ENCODE measurements at regions not wholly inside any gene's neighbourhood (a gene's known extent, or its start where the extent isn't known, plus 50 kb on each side); places are given as distances from the start of the nearest gene placed in this dataset.

DNA sequence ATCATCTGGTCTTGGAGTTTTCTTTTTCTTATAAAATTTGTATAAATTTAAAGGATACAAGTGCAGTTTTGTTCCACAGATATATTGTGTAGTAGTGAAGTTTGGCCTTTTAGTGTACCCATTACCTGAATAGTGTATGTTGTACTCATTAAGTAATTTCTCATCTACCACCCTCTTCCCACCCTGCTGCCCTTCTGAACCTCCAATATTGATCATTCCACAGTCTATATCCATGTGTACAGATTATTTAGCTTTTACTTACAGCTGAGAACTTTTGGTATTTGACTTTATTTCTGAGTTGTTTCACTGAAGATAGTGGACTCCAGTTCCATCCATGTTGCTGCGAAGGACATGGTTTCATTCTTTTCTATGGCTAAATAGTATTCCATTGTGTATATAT, 63.1 kb upstream of the NR3C1 start:
- in situ Hi-C loops (cut with HindIII; ENCODE audit: low sequenced_read_pairs) = no loop called here
- DNase-seq (ENCODE audit: low read depth, low spot score) = no peak
- no peak overlapping the region for H3K4me3 ChIP-seq (ENCODE audit: low read depth, low read length)
- TF ChIP-seq, protein P1, sequence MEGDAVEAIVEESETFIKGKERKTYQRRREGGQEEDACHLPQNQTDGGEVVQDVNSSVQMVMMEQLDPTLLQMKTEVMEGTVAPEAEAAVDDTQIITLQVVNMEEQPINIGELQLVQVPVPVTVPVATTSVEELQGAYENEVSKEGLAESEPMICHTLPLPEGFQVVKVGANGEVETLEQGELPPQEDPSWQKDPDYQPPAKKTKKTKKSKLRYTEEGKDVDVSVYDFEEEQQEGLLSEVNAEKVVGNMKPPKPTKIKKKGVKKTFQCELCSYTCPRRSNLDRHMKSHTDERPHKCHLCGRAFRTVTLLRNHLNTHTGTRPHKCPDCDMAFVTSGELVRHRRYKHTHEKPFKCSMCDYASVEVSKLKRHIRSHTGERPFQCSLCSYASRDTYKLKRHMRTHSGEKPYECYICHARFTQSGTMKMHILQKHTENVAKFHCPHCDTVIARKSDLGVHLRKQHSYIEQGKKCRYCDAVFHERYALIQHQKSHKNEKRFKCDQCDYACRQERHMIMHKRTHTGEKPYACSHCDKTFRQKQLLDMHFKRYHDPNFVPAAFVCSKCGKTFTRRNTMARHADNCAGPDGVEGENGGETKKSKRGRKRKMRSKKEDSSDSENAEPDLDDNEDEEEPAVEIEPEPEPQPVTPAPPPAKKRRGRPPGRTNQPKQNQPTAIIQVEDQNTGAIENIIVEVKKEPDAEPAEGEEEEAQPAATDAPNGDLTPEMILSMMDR (IDR thresholded peaks at IDR 0.05; ENCODE audit: low read depth, low read length) = no peak

DNA sequence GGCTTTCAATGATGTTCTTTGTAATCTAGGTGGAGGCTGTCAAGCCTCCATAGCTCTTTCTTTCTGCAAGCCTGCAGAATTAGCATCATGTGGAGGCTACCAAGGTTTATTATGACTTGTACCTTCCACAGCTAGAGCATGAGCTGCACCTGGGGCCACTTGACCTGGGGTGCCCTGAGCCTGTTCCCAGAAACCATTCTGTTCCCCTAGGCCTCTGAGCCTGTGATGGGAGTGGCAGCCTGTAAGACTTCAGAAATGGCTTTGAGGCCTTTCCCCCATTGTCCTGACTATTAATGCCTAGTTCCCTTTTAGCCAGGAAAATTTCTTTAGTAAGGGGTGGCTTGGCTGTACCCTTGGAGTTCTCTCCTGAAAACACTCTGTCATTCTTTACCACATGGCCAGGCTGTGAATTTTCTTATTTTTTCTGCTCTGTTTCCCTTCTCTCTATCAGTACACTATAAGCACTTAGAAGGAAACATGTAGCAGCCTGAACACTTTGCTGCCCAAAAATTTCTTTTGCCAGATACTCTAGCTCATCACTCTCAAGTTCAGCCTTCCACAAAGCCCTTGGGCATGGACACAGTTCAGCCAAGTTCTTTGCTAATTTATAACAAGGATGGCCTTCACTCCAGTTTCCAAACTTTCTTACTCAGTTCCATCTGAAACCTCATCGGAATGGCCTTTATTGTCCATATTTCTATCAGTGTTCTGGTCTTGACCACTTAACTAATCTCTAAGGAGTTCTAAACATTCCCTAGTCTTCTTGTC, 61.4 kb upstream of the NR3C1 start:
- DNase-seq (ENCODE audit: low read depth, low spot score) = no peak
- no peak overlapping the region for H3K4me3 ChIP-seq (ENCODE audit: low read depth, low read length)
- in situ Hi-C loops (cut with HindIII; ENCODE audit: low sequenced_read_pairs) = no loop called here
- TF ChIP-seq, protein P1 (IDR thresholded peaks at IDR 0.05; ENCODE audit: low read depth, low read length) = no peak

DNA sequence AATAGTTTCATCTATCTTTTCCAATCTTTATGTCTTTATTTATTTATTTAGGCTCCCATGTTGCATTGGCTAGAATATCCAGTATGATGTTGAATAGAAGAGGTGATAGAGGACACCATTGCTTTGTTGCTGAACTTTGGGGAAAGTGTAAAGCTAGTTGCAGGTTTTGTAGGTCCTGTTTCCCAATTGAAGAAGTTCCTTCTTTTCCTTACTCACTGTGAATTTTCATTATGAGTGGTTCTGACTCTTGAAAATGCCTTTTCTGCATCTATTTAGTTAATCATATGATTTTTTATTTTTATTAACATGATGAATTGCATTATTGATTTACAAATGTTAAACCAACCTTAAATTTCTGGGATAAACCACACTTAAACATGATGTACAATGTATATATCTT, 58.9 kb upstream of the NR3C1 start:
- no peak overlapping the region for H3K4me3 ChIP-seq (ENCODE audit: low read depth, low read length)
- no peak for DNase-seq (ENCODE audit: low read depth, low spot score)
- in situ Hi-C loops (cut with HindIII; ENCODE audit: low sequenced_read_pairs) = no loop called here
- TF ChIP-seq, protein P1 (IDR thresholded peaks at IDR 0.05; ENCODE audit: low read depth, low read length) = no peak

DNA sequence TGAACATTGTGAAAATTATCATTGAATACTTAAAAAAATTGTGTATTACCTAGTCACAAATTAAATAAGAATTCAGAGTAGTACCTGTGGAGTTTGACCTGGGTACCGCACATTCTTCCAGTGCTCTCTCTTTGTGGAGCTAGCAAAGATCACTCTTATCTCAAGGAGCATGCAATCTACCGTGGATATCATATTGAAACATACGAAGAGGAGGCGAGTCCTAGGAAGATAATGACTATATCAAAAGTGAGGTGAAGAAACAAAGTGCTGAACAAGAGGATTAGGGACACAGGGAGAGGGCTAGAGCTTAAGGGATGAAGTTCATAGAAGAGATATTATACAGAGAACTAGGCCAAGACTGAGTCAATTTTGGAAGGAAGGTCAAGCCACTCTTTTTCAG, 55.9 kb upstream of the NR3C1 start:
- in situ Hi-C loops (cut with HindIII; ENCODE audit: low sequenced_read_pairs) = no loop called here
- TF ChIP-seq, protein P1 (IDR thresholded peaks at IDR 0.05; ENCODE audit: low read depth, low read length) = no peak
- no peak overlapping the region for H3K4me3 ChIP-seq (ENCODE audit: low read depth, low read length)
- DNase-seq (ENCODE audit: low read depth, low spot score) = no peak

DNA sequence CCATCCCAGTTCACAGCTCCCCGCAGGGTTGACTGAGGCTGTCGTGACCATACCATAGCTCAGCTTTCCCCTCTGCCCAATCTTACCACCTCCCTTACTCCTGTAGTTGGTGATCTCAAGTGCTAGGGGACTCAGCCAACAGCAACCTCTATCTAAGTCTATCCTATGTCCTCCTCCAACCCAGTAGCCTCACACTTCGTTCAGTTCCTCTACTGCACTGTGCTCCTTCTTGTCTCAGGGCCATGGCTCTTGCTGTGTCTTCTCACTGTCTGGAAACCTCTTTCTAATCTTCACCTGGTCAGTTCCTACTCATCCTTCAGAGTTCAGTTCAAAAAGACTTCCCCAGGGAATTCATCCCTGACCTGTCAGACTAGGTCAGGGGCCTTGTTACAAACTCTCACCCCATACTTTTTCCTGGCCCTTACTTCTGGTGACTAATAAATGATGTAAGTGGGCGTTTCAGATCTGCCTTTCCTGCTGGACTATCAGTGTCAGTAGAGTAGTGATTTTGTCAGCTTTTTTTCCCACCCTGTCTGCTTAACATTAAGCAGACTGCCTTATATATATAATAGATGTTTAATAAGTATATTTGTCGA, 53.6 kb upstream of the NR3C1 start:
- H3K4me3 ChIP-seq (ENCODE audit: low read depth, low read length) = no peak overlapping the region
- in situ Hi-C loops (cut with HindIII; ENCODE audit: low sequenced_read_pairs) = no loop called here
- TF ChIP-seq, protein P1 (IDR thresholded peaks at IDR 0.05; ENCODE audit: low read depth, low read length) = no peak
- DNase-seq (ENCODE audit: low read depth, low spot score) = peak; percentile 24

DNA sequence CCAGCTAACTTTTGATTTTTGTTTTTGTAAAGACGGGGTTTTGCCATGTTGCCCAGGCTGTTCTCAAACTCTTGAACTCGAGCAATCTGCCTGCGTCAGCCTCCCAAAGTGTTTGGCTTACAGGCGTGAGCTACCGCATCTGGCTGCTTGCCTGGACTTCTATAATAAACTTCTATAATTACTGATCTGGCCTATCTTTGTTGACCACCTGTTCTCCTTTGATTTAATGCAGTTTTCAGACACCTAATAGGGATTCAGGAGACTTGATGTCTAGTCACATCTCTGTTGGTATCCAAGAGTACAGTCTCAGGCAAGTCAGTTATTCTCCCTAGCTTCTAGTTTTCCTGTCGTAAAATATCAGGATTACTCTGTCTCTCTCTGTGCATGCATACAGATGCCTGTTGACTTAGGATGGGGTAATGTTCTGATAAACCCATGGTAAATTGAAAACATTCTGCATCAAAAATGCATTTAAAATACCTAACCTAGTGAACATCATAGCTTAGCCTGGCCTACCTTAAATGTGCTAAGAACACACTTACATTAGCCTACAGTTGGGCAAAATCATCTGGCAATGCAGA, 51.5 kb upstream of the NR3C1 start:
- DNase-seq (ENCODE audit: low read depth, low spot score) = no peak
- TF ChIP-seq, protein P1 (IDR thresholded peaks at IDR 0.05; ENCODE audit: low read depth, low read length) = no peak
- in situ Hi-C loops (cut with HindIII; ENCODE audit: low sequenced_read_pairs) = no loop called here
- H3K4me3 ChIP-seq (ENCODE audit: low read depth, low read length) = no peak overlapping the region
